ENCODE measurements at regions not wholly inside any gene's neighbourhood (a gene's known extent, or its start where the extent isn't known, plus 50 kb on each side); places are given as distances from the start of the nearest gene placed in this dataset.

- DNase-seq (ENCODE audit: extremely low spot score) = no peak
- CTCF ChIA-PET = no interaction called here
- POLR2A ChIA-PET = no interaction called here
Observed at GRCh38 chr5:3142261-3143027, 391.0 kb upstream of the IRX2 start.

GRCh38 chr5:3140117-3140516 is 388.6 kb upstream of the IRX2 start:
- POLR2A ChIA-PET = no interaction called here
- CTCF ChIA-PET = no interaction called here
- TF ChIP-seq TARDBP (IDR thresholded peaks at IDR 0.05) (no peak), FOXM1 (IDR thresholded peaks at IDR 0.05; ENCODE audit: borderline replicate concordance) (no peak), HDGF (IDR thresholded peaks at IDR 0.05; ENCODE audit: borderline replicate concordance) (no peak), SUZ12 (IDR thresholded peaks at IDR 0.05) (no peak), CTBP1 (IDR thresholded peaks at IDR 0.05; ENCODE audit: borderline replicate concordance) (no peak), LEF1 (IDR thresholded peaks at IDR 0.05; ENCODE audit: borderline replicate concordance) (no peak), PKNOX1 (IDR thresholded peaks at IDR 0.05) (no peak), BHLHE40 (IDR thresholded peaks at IDR 0.05; ENCODE audit: borderline replicate concordance) (no peak), ELF4 (IDR thresholded peaks at IDR 0.05) (no peak), ZNF384 (IDR thresholded peaks at IDR 0.05) (no peak), SP1 (IDR thresholded peaks at IDR 0.05) (no peak), NFRKB (IDR thresholded peaks at IDR 0.05) (no peak), FOXA1 (IDR thresholded peaks at IDR 0.05) (no peak), L3MBTL2 (conservative IDR thresholded peaks at IDR 0.05) (no peak), FOXK2 (IDR thresholded peaks at IDR 0.05) (no peak), ARNT (IDR thresholded peaks at IDR 0.05) (no peak)
- no peak for DNase-seq (ENCODE audit: extremely low spot score)

More at GRCh38 chr5:3142261-3143027, 391.0 kb upstream of the IRX2 start:
- TF ChIP-seq ELF4 (IDR thresholded peaks at IDR 0.05) = no peak
- TF ChIP-seq FOXK2 (IDR thresholded peaks at IDR 0.05) = no peak
- no peak for TF ChIP-seq ZNF384 (IDR thresholded peaks at IDR 0.05)
- TF ChIP-seq CTBP1 (IDR thresholded peaks at IDR 0.05; ENCODE audit: borderline replicate concordance) = no peak
- no peak for TF ChIP-seq ARNT (IDR thresholded peaks at IDR 0.05)
- TF ChIP-seq L3MBTL2 (conservative IDR thresholded peaks at IDR 0.05) = no peak
- no peak for TF ChIP-seq TARDBP (IDR thresholded peaks at IDR 0.05)
- TF ChIP-seq SUZ12 (IDR thresholded peaks at IDR 0.05) = no peak
- no peak for TF ChIP-seq FOXM1 (IDR thresholded peaks at IDR 0.05; ENCODE audit: borderline replicate concordance)
- no peak for TF ChIP-seq LEF1 (IDR thresholded peaks at IDR 0.05; ENCODE audit: borderline replicate concordance)

GRCh38 chr5:3139499-3139931 is 388.0 kb upstream of the IRX2 start:
- ChIA-PET CTCF (no interaction called here), POLR2A (no interaction called here)
- TF ChIP-seq PKNOX1 (IDR thresholded peaks at IDR 0.05) = no peak
- TF ChIP-seq ELF4 (IDR thresholded peaks at IDR 0.05) = no peak
- no peak for TF ChIP-seq CTBP1 (IDR thresholded peaks at IDR 0.05; ENCODE audit: borderline replicate concordance)
- no peak for DNase-seq (ENCODE audit: extremely low spot score)

- ChIA-PET POLR2A (no interaction called here), CTCF (no interaction called here)
- no peak for DNase-seq (ENCODE audit: extremely low spot score)
- no peak for TF ChIP-seq PKNOX1 (IDR thresholded peaks at IDR 0.05)
Observed at GRCh38 chr5:3131161-3131560, 379.7 kb upstream of the IRX2 start.

- ChIA-PET CTCF (no interaction called here), POLR2A (no interaction called here)
- DNase-seq (ENCODE audit: extremely low spot score) = no peak
- TF ChIP-seq SUZ12 (IDR thresholded peaks at IDR 0.05) (no peak), CTBP1 (IDR thresholded peaks at IDR 0.05; ENCODE audit: borderline replicate concordance) (no peak), ZNF384 (IDR thresholded peaks at IDR 0.05) (no peak), NFRKB (IDR thresholded peaks at IDR 0.05) (no peak), ELF4 (IDR thresholded peaks at IDR 0.05) (no peak), SP1 (IDR thresholded peaks at IDR 0.05) (no peak), LEF1 (IDR thresholded peaks at IDR 0.05; ENCODE audit: borderline replicate concordance) (no peak), TARDBP (IDR thresholded peaks at IDR 0.05) (no peak), ARNT (IDR thresholded peaks at IDR 0.05) (no peak), FOXA1 (IDR thresholded peaks at IDR 0.05) (no peak), FOXM1 (IDR thresholded peaks at IDR 0.05; ENCODE audit: borderline replicate concordance) (no peak), L3MBTL2 (conservative IDR thresholded peaks at IDR 0.05) (no peak), HDGF (IDR thresholded peaks at IDR 0.05; ENCODE audit: borderline replicate concordance) (no peak), PKNOX1 (IDR thresholded peaks at IDR 0.05) (no peak), BHLHE40 (IDR thresholded peaks at IDR 0.05; ENCODE audit: borderline replicate concordance) (no peak), FOXK2 (IDR thresholded peaks at IDR 0.05) (no peak)
Observed at GRCh38 chr5:3129252-3129651, 377.8 kb upstream of the IRX2 start.

- DNase-seq (ENCODE audit: extremely low spot score) = no peak
- CTCF ChIA-PET = no interaction called here
- POLR2A ChIA-PET = no interaction called here
- no peak for TF ChIP-seq PKNOX1 (IDR thresholded peaks at IDR 0.05)
- TF ChIP-seq TARDBP (IDR thresholded peaks at IDR 0.05) = no peak
- no peak for TF ChIP-seq FOXM1 (IDR thresholded peaks at IDR 0.05; ENCODE audit: borderline replicate concordance)
- TF ChIP-seq L3MBTL2 (conservative IDR thresholded peaks at IDR 0.05) = no peak
- TF ChIP-seq CTBP1 (IDR thresholded peaks at IDR 0.05; ENCODE audit: borderline replicate concordance) = no peak
- no peak for TF ChIP-seq BHLHE40 (IDR thresholded peaks at IDR 0.05; ENCODE audit: borderline replicate concordance)
Observed at GRCh38 chr5:3127423-3127911, 376.0 kb upstream of the IRX2 start.

Data from HEK293T (cell line).